ENCODE measurements at regions not wholly inside any gene's neighbourhood (a gene's known extent, or its start where the extent isn't known, plus 50 kb on each side); places are given as distances from the start of the nearest gene placed in this dataset.
"Not testable (repeated sequence)": the region's sequence is repeated elsewhere in the genome, so short reads cannot be mapped to it uniquely, and the experiment has no call there.

GRCh38 chr4:152063621-152064240 is 302.9 kb upstream of the GATB start:
- DNase-seq (ENCODE audit: low spot score), result peak; percentile 39

- DNase-seq (ENCODE audit: low spot score), result no peak
These were observed 302.3 kb upstream of the GATB start for GRCh38 chr4:152062936-152063620.

DNA sequence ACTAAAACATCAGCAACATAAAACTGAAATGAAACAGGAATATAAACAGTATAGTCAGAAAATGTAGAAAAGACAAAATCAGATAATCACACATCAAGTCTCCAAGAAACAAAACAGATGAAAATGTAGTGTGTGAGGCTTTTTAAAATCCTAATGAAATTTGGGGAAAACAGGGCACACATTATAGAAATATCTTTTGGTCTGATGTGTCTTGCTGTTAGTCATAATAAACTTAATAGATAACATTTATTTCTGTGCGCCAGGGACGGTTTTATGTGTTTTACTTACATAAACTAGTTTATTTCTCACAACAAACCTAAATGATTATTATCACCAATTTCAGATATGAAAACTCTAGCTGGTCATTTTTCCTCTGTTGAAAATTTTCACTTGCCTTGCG is 293.9 kb upstream of the GATB start:
- DNase-seq (ENCODE audit: low spot score), result no peak

DNA sequence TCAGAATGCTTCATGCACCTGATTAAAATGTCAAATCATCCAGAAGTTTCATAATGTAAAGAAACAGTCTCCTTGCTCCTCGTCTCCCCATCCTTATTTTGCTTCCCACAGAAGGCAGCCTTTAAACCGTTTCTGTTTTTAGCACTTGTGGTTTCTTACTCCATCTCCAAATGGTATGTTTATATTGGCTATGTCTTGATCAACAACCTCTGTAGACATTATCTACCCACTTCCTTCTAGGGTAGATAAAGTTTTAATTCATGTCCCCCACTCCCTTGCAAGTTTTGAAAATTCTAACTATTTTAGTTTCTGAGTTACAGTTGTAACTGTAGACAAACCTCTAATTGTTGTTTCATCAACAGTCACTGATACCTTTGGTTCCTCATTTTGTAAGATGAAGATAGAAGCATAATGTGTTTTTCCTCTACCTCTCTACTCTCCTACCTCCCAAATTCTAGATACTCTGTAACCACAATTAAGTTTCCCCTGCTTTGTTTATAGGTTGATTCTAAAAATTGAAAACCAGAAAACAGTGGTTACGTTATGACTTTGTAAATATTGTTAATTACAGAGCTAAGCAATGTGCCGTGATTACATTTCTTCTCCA is 291.7 kb upstream of the GATB start:
- DNase-seq (ENCODE audit: low spot score), result no peak

- DNase-seq (ENCODE audit: low spot score), result not testable (repeated sequence)
These were observed 290.5 kb upstream of the GATB start for GRCh38 chr4:152051332-152051731.

DNA sequence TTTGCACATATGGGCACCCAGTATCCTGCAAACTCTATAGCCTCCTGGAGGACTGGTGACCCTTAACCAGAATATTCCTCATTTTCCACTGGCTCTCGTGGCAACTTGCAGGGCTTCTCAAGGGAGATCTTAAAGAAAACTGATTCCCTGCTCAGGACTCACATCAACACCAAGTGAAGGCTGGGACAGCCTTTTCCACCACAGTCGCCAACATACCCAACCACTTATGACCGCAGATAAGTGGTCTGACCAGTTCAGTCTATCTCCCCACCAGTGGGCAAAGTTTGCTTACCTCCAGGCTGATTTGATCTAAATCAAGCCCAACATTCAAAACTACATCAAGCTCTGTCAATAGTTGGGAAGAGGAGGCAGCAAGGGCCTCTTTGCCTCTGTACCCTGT is 289.3 kb upstream of the GATB start:
- no peak for DNase-seq (ENCODE audit: low spot score)

DNA sequence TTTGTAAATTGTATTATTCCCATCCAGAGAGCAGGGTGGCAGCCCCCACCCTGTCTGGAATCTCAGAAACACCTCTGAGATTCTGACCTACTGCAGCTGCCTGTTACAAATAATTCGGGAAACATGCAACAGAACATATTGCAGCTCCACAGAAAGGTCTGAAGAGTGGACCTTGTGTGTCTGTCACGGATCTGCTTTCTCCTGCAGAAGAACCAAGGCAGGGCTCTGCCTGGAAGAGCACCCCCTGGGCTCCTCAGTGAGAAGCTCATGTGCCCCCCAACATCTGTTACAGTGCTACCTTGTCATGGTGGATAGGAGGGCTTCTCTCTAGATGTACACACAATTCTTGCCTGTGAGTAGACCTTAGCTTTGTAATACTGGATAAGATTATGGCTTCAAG is 286.6 kb upstream of the GATB start:
- DNase-seq (ENCODE audit: low spot score), result no peak

GRCh38 chr4:152045807-152046571 is 285.2 kb upstream of the GATB start:
- no peak for DNase-seq (ENCODE audit: low spot score)

- DNase-seq (ENCODE audit: low spot score), result no peak
These were observed 284.6 kb upstream of the GATB start for GRCh38 chr4:152045449-152045806.

DNA sequence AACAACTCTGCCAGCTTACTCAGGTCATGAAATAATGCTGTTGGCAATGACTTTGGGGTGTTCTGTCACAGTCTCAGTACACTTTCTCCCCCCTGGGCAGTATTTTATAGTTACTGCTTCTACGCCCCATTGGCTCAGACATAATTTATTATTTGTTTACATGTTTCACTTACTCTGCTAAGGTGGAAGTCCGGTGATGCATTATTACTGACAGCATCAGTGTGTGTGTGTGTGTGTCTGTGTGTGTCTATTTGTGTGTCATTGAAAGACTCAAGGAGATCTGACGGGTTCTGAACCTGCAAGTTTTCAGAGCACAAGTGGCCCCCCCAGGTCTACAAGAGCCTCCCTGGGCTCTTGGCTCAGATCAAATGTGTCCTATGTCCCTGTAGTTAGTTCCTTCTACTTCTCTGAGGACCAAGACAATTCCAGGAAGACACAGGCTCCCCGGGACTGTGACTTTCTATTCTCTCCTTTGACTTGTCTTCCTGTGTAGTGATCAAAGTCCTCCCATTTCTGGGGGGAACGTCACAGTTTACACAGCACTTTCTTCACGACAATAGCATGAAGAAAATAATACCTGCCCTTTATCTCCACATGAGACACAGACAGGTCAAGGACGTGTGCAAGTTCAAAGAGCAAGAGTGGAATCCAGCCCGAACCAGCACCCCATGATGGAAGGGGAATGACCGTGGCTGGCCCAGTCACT is 283.7 kb upstream of the GATB start:
- DNase-seq (ENCODE audit: low spot score), result no peak

DNA sequence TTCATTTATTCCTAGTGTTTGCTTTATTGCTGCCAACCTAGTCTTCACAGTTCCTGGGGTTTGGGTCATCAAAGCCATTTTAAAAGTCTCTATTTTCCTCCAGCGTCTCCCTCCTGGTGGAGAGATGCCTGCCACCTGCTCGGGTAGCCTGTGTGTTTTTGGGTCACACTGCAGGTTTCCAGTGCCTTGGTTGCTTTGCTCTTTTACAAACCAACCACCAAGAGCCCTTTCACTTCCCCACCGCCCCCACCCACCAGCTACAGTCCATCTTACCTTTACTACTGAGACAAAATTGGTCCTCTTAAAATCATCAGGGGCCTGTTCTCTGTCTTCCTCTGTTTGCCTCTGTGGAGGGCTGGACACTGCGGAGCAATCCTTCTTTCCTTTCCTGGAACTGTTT is 280.5 kb upstream of the GATB start:
- DNase-seq (ENCODE audit: low spot score), result no peak

DNA sequence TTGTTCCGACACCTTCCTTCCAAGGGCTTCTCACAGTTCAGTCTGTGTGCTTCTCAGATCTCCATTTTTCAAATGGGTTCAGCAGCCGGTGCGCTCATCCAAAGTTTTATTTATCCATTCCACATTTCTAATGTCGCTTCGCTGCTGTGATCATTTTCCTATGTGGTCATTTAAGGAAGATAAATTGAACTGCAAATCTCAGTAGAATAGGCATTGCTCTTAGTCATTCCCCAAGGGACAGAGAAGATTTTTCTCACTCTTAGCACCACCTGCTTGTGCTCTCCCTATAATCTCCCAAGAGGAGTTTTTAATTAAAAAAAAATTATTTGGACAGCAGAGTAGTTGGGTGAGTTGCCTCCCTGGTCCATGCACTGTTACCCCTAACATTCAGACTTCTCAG is 278.9 kb upstream of the GATB start:
- no peak for DNase-seq (ENCODE audit: low spot score)

DNA sequence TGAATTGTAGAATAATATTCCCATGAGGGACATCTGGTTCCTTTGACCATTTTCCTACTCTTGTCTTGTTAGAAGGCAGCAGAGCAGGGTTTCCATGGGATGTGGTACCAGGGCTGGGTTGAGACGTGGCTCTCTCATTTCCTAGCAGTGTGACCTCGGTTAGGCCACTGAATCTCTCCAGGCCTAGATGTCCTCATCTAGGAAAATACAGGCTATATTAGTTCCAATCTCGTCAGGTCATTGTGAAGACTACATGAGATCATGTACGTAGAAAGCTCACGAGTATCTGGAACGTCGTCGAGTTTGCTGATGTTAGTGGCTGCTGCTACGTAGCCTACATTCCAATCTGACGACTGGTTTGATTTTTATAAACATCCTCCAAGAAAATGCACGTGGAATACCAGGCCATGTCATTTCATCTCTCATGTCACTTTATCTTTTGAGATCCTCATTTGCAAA is 278.2 kb upstream of the GATB start:
- DNase-seq (ENCODE audit: low spot score), result no peak

- DNase-seq (ENCODE audit: low spot score), result no peak
These were observed 277.4 kb upstream of the GATB start for GRCh38 chr4:152038238-152038637.

- DNase-seq (ENCODE audit: low spot score), result no peak
These were observed 276.6 kb upstream of the GATB start for GRCh38 chr4:152037435-152037834.

- DNase-seq (ENCODE audit: low spot score), result no peak
These were observed 272.8 kb upstream of the GATB start for GRCh38 chr4:152033621-152034020.

DNA sequence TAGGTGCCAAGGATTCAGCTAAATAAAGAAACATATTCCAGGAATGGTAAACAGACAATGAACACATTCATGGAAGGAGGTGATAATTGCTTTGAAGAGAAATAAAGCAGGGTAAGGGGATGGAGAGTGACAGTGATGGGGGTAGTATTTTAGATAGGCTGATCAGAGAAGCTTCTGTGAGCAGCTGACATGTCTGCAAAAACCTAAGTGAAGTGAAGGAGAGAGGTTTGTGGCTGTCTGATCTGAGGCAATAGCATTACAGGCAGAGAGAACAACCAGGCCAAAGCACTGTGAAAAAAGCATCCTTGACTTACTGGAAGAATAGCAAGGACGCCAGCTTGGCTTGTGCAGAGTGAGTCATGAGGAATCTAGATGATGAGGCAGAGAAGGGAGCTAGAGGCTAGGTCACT is 271.9 kb upstream of the GATB start:
- no peak for DNase-seq (ENCODE audit: low spot score)

DNA sequence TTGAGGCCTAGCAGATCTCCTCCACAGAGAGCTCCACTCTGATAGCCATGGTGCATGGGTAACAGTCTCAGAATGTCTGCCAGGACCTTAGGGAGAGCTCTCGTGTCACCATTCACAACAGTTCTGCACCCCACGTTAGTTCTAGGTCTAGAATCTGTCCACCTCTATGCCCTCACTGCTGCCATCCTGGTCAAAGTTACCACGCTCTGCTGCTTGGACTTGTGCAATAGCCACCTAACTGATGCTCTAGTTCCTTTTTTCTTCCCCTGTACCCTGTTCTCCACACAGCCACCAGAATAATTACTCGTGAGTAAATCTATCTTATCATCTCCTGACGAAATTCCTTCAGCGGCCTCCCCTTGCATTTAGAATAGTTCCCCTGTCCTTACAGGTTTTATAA is 268.8 kb upstream of the GATB start:
- DNase-seq (ENCODE audit: low spot score), result no peak

- DNase-seq (ENCODE audit: low spot score), result no peak
These were observed 267.3 kb upstream of the GATB start for GRCh38 chr4:152028131-152028530.

- no peak for DNase-seq (ENCODE audit: low spot score)
These were observed 264.1 kb upstream of the GATB start for GRCh38 chr4:152024881-152025280.

GRCh38 chr4:152023674-152024073 is 262.9 kb upstream of the GATB start:
- DNase-seq (ENCODE audit: low spot score), result no peak

- no peak for DNase-seq (ENCODE audit: low spot score)
These were observed 261.7 kb upstream of the GATB start for GRCh38 chr4:152022543-152022942.

All from activated CD4-positive, alpha-beta T cell treated with anti-CD3 and anti-CD28 coated beads, Interleukin-2, Interleukin-4, amounts not matched to agents 100 ng/mL and 50 ng/mL, durations not matched to agents 16 hours and 8 hours (primary cell).